HG03575 (cell line): ENCODE measurements at regions not wholly inside any gene's neighbourhood (a gene's known extent, or its start where the extent isn't known, plus 50 kb on each side); places are given as distances from the start of the nearest gene placed in this dataset.
"Not testable (repeated sequence)": the region's sequence is repeated elsewhere in the genome, so short reads cannot be mapped to it uniquely, and the experiment has no call there.

Experiments used
- ATAC-seq: cut with Tn5 transposase; IDR thresholded peaks from one replicate; pipeline ENCODE4 v1.9.1; 2021; ENCODE audit not compliant: unreplicated experiment, insufficient number of reproducible peaks, low FRiP score; ENCODE audit errors: extremely low read depth

DNA sequence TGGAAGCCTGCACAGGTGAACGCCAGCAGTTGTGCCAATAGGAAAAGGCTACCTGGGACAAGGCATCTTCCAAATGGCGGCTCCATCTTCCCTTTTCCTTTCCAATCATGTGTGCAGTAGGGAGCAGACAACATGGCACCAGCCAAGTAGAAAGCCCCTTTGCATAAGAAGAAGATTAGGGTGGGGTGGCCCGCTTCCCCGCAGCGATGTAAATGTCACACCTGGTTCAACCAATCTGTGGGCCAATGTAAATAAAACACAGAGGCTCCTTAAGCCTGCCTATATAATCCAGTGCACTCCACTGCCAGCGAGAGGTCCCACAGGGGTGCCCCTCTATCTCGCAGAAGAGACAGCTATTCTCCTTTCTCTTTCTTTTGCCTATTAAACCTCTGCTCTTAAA lies 468.4 kb upstream of the CRIM1 start:
- no peak for ATAC-seq

DNA sequence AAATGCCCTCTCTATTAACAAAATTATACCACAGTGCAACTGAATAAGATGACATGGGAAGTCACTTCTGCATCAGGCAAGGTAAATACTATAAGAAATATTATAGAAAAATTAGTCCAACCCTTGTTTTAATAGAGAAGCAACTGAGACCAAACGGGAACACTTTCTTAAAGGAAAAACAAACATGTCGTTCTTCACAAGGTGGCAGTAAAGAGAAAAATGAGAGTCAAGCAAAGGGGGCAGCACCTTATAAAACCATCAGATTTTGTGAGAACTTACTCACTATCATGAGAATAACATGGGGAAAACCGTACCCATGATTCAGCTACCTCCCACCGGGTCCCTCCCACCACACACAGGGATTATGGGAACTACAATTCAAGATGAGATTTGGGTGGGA lies 481.7 kb upstream of the CRIM1 start:
- ATAC-seq, result no peak

DNA sequence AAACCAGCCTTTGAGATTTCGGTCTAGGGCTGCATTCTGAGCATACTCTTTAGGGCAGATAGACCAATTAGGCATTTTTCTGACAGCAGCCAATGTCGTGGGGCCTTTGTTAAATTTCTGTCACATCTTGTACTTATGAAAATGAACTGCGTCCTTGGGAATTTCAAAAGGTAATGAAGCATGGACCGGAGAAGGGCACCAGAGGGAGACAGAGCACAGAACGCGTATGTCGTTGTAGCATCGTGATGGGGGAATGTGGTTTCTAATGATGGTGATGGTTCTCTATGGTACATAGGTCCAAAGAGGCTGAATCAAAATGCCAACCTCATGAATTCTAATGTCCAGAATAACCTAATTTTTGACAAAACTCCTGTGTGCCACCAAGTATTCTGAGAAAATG lies 483.9 kb upstream of the CRIM1 start:
- ATAC-seq, result no peak

DNA sequence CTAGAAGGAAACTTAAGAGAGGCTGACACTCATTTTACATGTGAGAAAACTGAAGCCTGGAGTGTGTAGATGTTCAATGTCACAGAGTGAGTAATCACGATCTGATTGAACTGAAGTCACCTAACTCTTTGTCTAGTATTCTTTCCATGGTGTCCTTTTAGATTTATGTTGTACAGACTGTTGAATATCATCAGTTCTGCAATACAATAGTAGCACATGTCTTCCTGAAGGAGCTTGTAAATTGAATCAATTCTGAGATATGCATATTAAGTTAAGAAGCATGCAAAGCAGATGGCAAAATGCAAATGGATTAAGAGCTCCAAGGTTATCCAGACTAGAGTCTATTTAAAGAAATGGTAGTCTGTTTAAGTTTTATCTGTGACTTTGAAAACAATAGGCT lies 484.9 kb upstream of the CRIM1 start:
- ATAC-seq, result no peak

DNA sequence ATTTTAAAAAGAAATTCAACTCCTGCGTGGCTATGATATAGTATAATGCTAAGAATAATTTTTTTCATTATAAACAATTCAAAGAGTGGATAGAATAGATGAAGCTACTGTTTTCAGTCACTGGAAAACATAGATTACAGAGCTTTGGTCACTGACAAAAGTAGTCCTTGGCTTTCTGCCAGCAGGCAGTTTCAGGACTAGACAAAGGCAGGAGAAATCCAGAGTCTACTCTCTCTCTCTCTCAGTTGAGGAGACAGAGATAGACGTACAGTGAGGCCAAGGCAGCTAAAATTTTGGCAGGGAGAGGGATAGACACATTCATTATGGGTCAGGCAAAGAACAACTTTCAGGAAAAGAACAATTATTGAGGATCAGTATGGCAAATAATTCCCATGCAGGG lies 491.4 kb upstream of the CRIM1 start:
- no peak for ATAC-seq

DNA sequence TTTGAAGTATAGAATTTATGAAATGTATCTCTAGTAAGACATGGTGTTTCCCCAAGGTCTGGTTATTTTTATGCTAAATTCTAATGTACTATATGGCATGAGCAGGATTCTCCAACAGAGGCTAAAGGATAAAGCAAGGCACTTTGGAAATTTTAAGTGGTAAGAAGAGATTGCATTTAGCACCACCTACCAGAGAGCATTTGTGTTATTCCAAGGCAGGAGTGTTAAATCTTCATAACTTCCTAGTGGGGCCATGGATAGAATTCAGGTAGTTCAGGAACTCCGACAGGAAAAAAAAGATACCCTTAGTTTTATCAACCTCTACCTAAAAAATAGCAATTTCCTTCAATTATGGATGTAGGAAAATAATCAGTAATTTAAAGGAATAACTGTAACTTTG lies 497.4 kb upstream of the CRIM1 start:
- ATAC-seq, result no peak

DNA sequence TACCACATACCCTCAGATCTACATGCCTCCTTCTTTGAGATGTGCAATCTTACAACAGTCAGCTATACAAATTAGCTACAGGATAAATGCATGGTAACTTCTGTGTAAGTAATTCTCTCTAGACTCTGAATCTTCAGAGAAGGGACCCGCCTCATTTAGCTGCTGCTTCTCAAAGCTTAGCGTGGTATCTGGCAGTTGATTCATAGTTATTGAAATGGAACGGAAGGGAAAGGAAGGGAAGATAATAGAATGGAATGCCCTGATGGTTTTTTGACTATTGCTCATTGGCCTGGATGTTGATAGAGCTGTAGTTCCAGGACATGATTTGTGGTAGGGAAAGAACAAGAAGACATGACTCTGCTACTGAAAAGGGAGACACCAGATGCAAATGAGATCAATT lies 498.1 kb upstream of the CRIM1 start:
- ATAC-seq, result no peak

DNA sequence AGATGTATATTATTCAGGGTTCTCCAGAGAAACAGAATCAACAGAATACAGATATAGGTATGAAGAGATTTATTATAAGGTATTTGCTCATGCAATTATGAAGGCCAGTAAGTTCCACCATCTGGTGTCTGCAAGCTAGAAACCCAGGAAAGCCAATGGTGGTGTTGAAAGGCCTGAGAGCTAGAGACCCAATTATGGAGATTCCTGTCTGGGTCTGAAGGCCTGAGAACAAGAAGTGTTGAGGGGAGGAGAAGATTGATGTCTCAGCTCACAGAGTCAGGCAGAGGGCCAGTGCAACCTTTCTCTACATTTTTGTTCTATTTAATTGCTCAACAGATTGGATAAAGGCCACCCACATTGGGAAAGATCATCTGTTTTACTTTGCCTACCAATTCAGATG lies 524.2 kb upstream of the CRIM1 start:
- ATAC-seq, result no peak

DNA sequence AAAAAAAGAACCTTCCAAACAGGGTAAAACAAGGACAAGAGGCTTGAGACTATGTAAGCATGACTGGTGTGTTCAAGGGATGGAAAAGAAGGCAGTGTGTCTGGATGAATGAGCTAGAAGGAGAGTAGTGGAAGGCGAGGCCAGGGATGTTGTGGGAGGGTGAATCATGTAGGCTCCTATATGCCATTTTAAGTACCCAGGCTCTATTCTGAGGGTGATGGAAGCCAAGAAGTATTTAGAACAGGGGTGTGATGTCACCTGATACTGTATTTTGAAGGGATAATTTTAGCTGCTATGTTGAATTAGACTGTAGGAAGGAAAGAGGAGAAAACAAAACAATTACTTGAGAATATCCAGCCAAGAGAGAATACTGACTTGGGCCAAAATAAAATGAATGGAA lies 524.7 kb upstream of the CRIM1 start:
- no peak for ATAC-seq

DNA sequence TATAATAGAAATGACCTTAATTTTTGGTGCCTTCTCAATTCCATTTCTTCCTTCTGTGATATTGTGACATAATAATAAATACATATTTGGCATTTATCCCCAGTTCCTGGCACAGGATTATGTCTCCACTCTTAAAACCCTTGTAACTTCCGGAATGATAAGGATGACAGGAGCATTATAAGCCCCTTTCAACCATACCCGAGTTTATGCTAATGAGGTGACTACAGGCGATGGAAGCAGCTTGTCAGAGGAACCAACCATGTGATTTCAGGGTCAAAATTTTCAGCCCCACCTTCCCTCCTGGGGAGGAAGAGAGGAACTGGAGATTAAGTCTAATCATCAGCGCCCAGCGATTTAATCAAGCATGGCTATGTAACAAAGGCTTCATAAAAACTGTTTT lies 528.5 kb upstream of the CRIM1 start:
- ATAC-seq, result no peak

DNA sequence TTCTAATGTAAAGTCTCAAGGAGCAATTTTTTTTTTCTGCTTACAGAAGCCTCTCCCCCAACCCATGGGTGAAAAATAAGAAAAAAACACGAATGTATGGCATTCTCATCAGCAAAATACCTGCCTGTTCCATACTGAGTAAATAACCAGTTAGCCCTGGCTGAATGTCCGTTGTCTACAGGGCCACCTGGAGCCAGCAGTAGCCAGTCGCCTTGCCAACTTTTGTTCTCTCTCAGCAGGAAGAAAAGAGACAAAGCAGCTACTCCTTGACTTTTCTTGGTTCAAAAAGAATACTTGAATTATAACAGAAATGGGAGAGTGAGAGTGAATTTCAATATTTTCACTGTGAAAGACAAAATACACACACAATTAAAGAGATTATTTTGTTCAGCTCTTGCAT lies 532.9 kb upstream of the CRIM1 start:
- ATAC-seq, result no peak

DNA sequence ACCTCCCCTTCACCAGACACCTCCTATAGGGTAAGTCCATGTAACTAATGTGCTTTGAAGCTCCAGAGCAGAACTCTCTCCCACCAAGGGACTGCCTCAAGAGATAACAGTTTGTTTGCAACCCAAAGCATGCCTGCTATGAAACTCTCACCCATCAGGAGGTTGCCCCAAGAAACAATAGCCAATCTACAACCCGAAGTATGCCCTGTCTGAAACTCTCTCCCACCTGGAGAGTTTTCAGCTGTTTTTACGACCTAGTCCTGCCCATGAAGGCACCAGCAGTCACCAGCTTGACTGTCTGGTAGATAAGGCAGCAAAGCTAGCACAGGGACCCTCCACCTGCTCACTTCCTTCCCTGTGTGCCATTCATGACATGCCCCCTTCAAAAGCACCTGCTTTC lies 533.9 kb upstream of the CRIM1 start:
- no peak for ATAC-seq

DNA sequence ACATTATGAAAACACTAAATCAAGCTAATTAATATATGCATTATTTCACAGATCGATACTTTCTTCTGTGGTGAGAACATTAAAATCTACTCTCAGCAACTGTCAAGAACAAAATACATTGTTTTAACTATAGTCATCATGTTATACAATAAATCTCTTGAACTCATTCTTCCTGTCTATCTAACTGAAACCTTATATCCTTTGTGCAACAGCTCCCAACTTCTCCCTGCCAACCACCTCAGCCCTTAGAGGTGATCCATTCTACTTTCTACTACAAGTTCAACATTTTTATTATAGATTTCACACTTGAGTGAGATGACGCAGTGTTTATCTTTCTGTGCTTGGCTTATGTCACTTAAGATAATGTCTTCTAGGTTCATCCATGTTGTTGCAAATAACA lies 535.2 kb upstream of the CRIM1 start:
- no peak for ATAC-seq

DNA sequence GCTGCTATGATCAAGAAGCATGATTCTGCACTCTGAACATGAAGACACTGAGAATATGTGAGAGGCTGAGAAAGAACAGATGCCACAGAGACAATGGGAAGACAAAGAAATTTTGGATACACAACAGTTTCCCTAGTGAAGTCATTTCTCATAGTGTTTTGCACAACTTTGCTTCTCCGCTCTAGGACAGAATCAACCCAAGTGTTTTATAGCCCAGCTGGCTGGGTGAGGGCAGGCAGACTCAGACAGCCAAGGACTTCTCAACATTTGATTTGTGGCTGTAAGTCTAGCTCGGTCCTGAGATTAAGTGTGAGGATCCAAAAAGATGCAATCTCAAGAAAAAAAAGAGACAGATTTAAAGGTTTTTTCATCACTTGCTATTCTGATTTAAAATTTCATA lies 536.5 kb upstream of the CRIM1 start:
- ATAC-seq, result no peak

DNA sequence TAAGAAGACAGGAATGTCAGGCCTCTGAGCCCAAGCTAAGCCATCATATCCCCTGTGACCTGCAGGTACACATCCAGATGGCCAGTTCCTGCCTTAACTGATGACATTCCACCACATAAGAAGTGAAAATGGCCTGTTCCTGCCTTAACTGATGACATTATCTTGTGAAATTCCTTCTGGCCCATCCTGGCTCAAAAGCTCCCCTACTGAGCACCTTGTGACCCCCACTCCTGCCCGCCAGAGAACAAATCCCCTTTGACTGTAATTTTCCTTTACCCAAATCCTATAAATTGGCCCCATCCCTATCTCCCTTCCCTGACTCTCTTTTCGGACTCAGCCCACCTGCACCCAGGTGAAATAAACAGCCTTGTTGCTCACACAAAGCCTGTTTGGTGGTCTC lies 537.2 kb upstream of the CRIM1 start:
- not testable (repeated sequence) for ATAC-seq

DNA sequence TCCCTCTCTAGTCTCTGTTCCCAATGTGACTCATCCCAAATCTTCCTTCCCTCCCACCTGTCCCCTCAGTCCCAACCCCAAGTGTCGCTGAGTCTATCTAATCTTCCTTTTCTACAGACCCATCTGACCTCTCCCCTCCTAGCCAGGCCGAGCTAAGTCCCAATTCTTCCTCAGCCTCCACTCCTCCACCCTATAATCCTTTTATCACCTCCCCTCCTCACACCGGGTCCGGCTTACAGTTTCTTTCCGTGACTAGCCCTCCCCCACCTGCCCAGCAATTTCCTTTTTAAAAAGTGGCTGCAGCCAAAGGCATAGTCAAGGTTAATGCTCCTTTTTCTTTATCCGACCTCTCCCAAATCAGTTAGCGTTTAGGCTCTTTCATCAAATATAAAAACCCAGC lies 541.0 kb upstream of the CRIM1 start:
- ATAC-seq, result not testable (repeated sequence)

DNA sequence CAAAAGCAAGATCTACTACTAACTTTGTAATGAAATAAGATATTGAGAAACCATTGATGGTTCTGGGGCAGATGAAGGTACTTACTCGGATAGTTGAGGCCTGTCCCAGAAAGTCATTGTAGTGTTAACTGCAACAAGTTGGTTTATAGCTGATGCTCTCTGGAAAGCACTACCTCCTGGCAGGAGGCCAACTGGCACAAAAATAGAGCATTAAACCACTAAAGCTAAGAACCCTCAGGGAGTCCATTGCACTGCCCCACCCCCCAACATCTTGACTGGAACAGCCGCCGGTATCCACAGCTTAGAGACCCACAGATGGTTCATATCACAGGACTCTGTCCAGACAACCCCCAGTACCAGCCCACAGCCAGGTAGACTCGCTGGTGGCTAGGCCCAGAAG lies 552.5 kb upstream of the CRIM1 start:
- no peak for ATAC-seq

DNA sequence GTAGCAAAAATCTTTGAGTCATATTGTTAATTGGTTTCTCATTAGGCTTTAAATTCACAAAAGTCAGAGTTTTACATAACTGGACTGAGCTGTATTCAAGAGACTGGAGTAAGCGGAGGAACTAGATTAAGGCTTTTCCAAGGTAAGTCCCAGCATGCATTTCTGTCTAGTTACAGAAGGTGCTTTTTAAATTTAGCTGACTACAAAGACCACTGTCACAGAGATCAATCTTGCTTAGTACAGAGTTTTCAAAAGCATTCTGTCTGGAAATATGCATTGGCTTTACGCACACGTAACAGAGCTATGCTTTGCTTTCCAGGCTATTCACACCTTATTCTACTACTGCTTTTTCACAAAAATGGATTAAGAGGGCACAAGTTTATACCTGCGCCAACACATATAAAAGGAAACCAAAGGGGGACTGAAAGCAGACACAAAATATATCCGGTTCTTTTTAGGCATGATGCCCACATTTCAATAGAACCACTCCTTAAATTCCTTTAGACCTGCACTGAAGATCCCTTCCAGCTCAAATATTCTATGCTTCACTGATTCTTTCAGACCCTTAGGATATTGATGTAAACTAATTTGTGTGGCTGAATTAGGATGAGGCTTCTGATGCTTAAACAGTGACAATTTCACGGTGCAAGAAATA lies 560.7 kb upstream of the CRIM1 start:
- ATAC-seq, result no peak

DNA sequence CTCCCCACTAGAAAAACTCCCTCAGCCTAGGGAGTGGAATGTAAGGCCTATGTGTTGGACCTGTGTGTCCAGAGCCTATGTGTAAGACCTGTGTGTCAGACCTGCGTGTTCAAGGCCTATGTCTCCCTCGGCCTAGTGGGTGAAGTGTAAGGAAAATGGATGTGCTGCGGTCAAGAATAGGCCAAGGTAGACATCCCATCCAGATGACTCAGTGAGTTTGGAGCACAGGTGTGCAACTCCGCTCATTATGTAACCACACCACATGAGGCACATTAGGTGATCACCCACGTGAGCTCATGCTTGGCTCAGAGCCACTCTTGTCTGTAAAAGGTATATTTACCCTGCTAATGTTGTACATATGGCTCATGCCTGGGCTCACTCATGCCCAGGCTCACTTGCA lies 565.3 kb upstream of the CRIM1 start:
- no peak for ATAC-seq

DNA sequence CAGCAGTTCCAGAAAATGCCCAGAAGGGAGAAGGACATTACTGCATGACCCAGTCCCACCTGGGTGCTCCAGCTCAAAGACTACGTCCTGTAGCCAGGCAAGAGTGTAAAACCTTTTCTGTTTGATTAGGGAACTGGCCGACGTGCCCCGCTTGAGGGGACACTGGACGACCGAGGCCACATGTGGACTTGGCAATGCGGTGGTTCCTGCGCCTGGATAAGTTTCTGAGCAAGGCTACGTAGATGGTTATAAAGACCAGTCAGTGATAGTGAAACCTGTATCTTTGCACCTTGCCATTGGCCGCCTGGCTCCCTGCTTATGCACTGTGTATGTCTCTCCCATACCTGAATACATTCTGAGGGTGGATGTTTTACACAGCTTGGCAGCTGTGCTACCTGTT lies 567.0 kb upstream of the CRIM1 start:
- no peak for ATAC-seq

DNA sequence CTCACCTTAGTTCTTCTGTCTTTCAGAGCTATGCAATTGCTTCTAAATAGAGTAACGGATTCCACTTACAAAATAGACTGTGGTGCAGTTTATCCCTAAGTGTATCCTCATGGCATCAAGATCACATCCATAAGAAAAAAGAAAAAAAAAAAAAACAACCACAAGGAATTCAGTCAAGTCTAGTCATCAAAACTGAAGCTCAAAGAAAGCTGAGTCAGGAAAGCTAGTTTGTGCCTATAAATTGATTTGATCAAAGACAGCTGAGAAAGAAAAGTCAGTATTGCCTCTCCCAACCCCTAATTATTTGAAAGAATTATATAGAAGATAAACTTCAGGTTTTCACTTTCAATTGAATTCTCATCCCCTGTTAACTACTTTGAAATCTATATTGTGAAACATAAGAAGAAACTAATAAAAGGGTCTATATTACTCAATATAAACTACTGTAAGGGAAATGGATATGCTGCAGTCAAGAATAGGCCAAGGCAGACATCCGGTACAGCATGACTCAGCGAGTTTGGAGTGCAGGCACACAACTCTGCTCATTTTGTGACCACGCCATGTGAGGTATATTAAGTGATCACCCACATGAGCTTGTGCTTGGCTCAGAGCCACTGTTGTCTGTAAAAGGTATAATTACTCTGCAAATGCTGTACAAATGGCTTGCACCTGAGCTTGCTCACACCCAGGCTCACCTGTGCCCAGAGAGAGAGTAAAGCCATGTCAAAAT lies 568.1 kb upstream of the CRIM1 start:
- ATAC-seq, result no peak
